ENCODE measurements at regions not wholly inside any gene's neighbourhood (a gene's known extent, or its start where the extent isn't known, plus 50 kb on each side); places are given as distances from the start of the nearest gene placed in this dataset.

DNA sequence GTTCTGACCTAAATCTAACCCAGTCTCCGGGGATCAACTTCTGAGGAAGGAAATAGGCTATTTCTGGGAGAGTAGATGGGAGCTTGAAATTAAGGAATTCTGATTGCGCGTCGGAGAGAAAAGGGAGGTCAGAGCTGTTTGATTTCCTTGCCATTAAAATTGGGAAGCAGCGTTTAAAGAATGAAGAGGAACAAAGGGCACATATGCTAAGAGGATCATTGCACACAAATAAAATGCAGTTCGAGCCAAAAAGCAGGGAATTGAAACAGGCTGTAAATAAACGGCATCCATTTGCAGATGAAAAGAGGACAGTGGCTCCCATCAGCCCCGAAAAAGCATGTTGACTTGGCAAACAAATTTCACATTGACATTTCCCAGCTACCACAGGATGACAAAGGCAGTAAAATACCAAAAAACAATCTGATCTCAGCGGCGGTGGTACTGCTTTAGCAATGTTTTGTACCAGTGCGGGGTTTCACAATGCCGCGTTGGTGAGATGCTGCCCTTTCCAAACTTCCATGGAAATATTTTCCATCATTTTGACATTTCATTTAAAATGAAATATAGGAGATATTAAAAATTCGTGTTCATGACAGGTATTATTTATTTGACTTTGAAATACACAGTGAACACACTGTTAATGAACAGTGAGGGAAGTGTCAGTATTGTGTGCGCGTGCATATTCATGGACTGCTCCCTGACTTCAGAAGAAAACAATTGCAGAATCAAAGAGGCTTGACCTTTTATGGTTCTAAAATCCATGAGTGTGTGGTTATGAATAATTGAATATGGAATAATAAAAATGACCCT lies 108.8 kb downstream of the SQOR start:
- in situ Hi-C loops (cut with HindIII; ENCODE audit: low sequenced_read_pairs) = no loop called here

DNA sequence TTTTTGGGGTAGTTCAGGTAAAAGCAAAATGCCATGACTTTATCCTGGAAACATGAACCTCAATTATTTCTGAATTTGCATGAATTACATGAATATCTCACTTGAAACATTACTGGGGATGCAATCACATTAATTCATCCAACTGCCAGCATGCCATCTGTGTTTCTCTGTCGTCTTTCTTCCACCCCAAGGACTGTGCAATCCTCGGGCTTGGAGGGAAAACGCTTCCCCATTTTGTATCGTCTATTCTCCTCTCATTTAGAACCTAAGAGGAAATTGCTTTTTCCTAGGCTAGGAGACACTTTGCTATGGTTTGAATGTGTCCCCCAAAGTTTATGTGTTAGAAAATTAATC lies 109.4 kb downstream of the SQOR start:
- in situ Hi-C loops (cut with HindIII; ENCODE audit: low sequenced_read_pairs) = no loop called here

DNA sequence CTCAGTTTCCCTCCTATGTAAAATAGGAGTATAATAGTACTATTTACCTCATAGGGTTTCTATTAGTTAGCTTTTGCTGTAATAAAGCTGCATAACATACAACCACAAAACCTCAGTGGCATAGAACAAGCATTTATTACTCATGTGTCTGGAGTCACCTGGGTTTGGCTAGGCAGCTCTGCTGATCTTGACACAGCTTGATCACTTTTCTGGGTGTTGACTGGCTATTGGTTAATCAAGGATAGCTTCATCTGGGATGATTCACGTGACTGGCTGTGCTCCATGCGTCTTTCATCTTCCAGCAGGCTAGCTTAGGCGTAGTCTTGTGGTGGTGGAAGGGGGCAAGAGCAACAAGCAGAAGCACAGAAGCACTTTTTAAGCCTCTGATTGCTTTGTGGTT lies 112.6 kb downstream of the SQOR start:
- in situ Hi-C loops (cut with HindIII; ENCODE audit: low sequenced_read_pairs) = no loop called here

DNA sequence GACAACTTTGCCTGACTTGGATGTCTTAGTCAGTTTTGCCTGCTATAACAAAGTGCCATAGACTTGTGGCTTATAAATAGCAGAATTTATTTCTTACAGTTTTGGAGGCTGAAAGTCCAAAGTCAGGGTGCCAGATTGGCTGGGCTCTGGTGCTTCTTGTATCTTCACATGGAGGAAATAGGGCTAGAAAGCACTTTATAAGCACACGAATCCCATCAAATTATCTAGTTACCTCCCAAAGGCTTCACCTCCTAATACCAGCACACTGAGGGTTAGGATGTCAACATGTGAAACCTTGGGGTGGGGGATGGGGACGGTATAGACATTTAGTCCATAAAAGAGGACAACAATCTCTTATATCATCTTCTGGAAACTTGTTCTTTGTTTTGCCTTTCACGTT lies 116.8 kb downstream of the SQOR start:
- in situ Hi-C loops (cut with HindIII; ENCODE audit: low sequenced_read_pairs) = no loop called here

DNA sequence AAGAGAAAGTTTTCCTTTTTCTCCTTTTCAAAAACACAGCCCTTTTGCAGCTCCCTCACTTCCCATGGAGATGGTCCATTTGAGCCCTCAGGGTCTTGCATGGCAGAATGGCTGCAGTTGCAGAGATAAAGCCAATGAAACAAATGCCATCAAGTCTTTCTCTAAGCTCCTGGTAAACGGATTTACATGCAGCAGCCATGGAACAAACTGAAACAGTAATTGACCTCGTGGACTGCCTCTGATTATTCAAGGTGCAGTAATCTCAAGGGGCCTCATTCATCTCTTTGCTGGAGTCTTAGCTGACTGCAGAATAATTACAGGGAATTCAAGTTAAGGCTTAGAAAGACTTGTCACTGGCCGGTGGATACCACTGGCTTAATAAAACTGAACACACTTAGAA lies 125.1 kb downstream of the SQOR start:
- in situ Hi-C loops (cut with HindIII; ENCODE audit: low sequenced_read_pairs) = no loop called here

GRCh38 chr15:45762726-45763125 lies 127.9 kb downstream of the SQOR start:
- in situ Hi-C loops (cut with HindIII; ENCODE audit: low sequenced_read_pairs) = no loop called here

DNA sequence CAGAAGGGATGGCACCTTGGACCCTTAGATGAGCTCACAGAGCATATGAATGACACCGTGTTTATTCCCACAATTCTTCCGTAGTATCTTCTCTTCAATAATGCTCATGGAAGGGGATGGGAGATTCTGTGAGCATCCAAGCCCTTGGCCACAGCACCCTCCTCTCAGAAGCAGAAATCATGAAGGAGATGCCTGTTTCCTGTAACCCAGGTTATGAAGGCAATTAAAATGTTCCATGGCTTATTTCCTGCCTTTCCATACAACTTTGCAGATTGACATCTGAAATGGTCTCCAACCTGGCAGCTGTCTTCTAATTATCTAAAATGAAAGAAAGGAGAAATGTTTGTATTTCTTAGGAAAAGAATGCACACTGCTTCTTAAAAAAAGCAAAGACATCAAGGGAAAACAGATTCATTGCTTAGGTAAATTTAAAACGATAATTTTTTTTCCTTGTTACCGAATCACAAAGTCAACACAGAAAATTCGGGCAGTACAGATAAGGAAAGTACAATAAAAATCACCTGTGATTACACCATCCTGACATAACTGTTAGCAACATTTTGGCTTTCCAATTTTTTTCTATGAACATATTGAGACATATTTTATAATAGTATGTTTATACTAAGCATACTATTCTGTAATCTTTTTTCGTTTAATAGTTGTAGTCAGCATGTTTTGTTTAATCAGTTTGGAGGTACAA lies 128.5 kb downstream of the SQOR start:
- in situ Hi-C loops (cut with HindIII; ENCODE audit: low sequenced_read_pairs) = no loop called here

DNA sequence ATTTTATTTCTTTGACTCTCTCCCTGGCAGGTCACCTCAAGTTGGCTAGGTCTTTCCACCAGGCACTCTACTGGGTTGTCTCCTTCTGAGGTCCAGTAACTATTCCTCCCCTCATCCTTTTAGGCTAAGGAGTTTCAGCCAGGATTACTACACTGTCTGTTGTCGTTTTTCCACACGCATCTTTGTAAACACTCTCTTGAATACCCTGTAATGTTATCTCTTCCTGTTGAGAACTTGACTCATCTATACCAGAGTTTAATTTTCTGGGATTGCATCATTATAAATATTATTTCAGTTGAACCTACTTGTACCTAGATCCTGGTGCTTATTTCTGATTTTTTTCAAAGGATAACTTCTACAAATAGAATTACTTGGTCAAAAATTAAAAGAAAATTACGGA lies 138.3 kb downstream of the SQOR start:
- in situ Hi-C loops (cut with HindIII; ENCODE audit: low sequenced_read_pairs) = no loop called here

DNA sequence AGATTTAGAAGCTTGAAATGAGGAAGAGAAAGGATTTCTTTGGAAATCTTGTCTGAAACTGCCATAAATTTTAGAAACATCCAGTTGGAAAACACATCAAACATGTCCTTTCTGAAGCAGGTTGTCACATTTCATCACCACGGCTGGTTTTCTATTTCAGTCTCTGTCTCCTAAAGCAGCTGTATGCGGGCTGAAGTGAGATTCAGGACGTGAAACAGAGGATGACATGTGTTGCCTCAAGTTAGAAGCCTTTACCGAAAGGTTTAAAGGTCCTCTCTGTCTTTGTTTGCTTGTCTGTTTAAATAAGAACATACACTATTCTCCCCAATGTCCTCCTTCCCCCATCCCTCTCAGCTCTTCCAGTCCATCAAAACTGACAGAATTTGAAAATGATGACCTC lies 141.9 kb downstream of the SQOR start:
- in situ Hi-C loops (cut with HindIII; ENCODE audit: low sequenced_read_pairs) = no loop called here

DNA sequence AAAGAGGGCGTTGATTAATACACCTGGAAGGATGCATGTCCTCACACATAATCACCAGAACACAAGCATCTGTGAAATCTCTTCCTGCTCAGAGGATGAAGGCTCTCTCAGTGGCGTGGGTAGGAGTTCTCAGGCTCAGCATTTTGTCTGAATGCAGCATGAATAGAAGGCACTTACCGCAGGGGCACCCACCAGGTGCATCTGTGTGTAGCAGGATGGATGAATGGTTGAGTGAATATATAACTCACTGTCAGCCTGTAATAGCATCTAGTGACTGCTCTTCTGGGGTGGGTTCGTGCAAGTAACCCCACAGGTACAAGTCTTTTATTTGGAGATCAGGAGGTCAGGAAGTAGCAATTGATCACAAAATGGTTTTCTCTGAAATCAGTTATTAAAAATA lies 143.0 kb downstream of the SQOR start:
- in situ Hi-C loops (cut with HindIII; ENCODE audit: low sequenced_read_pairs) = no loop called here

- in situ Hi-C loops (cut with HindIII; ENCODE audit: low sequenced_read_pairs) = no loop called here
Observed at GRCh38 chr15:45780352-45780751, 145.5 kb downstream of the SQOR start.

- in situ Hi-C loops (cut with HindIII; ENCODE audit: low sequenced_read_pairs) = no loop called here
Observed at GRCh38 chr15:45784656-45785055, 149.8 kb downstream of the SQOR start.

DNA sequence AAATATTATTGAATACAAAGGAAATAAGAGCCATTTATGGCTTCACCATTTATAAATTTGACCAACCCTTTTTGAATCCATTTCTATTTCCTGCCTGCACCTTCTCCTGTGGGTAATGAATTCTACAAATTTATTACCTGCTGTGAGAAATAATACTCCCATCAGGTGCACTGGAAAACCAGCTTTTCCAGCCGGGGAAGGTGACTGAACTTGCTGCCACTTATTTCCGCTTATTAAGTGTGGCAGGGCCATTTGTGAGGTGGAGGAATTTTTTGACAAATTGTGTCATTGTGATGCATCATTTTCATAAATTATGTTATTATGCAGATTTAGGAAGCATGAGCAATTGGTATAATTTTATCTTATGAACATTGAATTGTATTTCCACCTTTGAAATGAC lies 151.1 kb downstream of the SQOR start:
- in situ Hi-C loops (cut with HindIII; ENCODE audit: low sequenced_read_pairs) = no loop called here

GRCh38 chr15:45790325-45790943 lies 155.6 kb downstream of the SQOR start:
- in situ Hi-C loops (cut with HindIII; ENCODE audit: low sequenced_read_pairs) = no loop called here

GRCh38 chr15:45794304-45794703 lies 159.5 kb downstream of the SQOR start:
- in situ Hi-C loops (cut with HindIII; ENCODE audit: low sequenced_read_pairs) = no loop called here

GRCh38 chr15:45794712-45795439 lies 160.0 kb downstream of the SQOR start:
- in situ Hi-C loops (cut with HindIII; ENCODE audit: low sequenced_read_pairs) = no loop called here

GRCh38 chr15:45795440-45796069 lies 160.7 kb downstream of the SQOR start:
- in situ Hi-C loops (cut with HindIII; ENCODE audit: low sequenced_read_pairs) = no loop called here

DNA sequence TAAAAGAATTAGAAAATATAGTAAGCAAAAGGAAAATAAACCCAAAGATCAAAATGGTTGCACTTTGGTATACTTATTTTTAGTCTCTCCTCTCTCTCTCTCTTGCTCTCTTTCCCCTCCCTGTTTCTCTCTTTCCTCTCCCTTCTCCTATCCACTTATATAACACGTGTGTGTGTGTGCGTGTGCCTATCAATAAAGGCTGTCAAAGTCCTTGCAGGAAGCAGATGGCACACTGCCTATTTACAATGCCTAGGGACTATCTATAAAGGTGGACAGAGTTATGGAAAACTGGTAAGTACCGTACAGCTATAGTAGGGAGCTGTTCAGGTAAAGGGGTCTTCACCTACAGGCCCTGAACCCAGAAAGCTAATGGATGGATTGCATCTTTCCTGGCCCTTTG lies 161.6 kb downstream of the SQOR start:
- in situ Hi-C loops (cut with HindIII; ENCODE audit: low sequenced_read_pairs) = no loop called here

- in situ Hi-C loops (cut with HindIII; ENCODE audit: low sequenced_read_pairs) = no loop called here
Observed at GRCh38 chr15:45799508-45799907, 164.7 kb downstream of the SQOR start.

DNA sequence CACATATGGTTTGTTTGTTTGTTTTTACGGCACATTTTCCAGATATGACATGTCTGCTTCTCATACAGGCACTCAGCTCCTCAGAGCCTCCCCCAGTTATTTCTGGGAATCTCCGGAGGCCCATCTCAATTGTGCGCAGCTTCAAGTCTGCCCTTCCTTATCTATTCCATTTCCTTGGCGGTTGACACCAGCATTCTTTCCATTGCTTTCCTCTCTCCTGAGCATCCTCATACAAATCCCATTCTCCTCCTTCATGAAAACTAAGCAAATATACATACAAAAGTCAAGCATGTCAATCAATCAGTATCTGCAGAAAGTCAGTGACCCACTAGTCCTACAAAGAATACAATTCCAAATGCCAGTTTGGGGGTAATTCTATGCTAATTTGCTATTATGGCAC lies 166.7 kb downstream of the SQOR start:
- in situ Hi-C loops (cut with HindIII; ENCODE audit: low sequenced_read_pairs) = no loop called here

- in situ Hi-C loops (cut with HindIII; ENCODE audit: low sequenced_read_pairs) = no loop called here
Observed at GRCh38 chr15:45802140-45802539, 167.3 kb downstream of the SQOR start.

Measured in DLD1 (cell line).